Karpas-422 (cell line): ENCODE measurements at regions not wholly inside any gene's neighbourhood (a gene's known extent, or its start where the extent isn't known, plus 50 kb on each side); places are given as distances from the start of the nearest gene placed in this dataset.
A peak's percentile ranks its signal among the peaks of the same experiment; 100 is the strongest.
"Not testable (repeated sequence)": the region's sequence is repeated elsewhere in the genome, so short reads cannot be mapped to it uniquely, and the experiment has no call there.

Experiments
- DNase-seq: peaks from one replicate; pipeline ENCODE4 v3.0.0-alpha.2; 2015
- H2AFZ ChIP-seq: fragments of 200-600 bp; sonication (generic); 2 replicates; pipeline ENCODE4 v1.6.1; 2014; ENCODE audit warnings: antibody characterized with exemption, low read length, mixed read lengths
- H3K27ac ChIP-seq: fragments of 200-600 bp; sonication (generic); 2 replicates; pipeline ENCODE4 v1.5.1; 2014; ENCODE audit warnings: mild to moderate bottlenecking, low read length, moderate library complexity
- H3K27me3 ChIP-seq: fragments of 200-600 bp; sonication (generic); 2 replicates; pipeline ENCODE4 v1.6.1; 2014; ENCODE audit warnings: low read length, mixed read lengths
- H3K36me3 ChIP-seq: fragments of 200-600 bp; sonication (generic); 2 replicates; pipeline ENCODE4 v1.6.1; 2014; ENCODE audit warnings: low read length, mixed read lengths; ENCODE audit not compliant: insufficient read depth
- H3K4me1 ChIP-seq: fragments of 200-600 bp; sonication (generic); 2 replicates; pipeline ENCODE4 v1.6.1; 2014; ENCODE audit warnings: mild to moderate bottlenecking, low read length, mixed read lengths
- H3K4me2 ChIP-seq: fragments of 200-600 bp; sonication (generic); 2 replicates; pipeline ENCODE4 v1.6.1; 2014; ENCODE audit warnings: low read length, low read depth, mild to moderate bottlenecking; ENCODE audit not compliant: poor library complexity, severe bottlenecking
- H3K4me3 ChIP-seq: fragments of 200-600 bp; sonication (generic); 2 replicates; pipeline ENCODE4 v1.5.1; 2014; ENCODE audit warnings: mild to moderate bottlenecking, antibody characterized with exemption, low read length, mixed read lengths
- H3K79me2 ChIP-seq: fragments of 200-600 bp; sonication (generic); 2 replicates; pipeline ENCODE4 v1.6.1; 2014; ENCODE audit warnings: mild to moderate bottlenecking, low read length, mixed read lengths
- H3K9ac ChIP-seq: fragments of 200-600 bp; sonication (generic); 2 replicates; pipeline ENCODE4 v1.6.0; 2014; ENCODE audit warnings: low read length
- H3K9me2 ChIP-seq: fragments of 200-600 bp; sonication (generic), shearing (Covaris generic); replicated peaks from 2 replicates; pipeline ENCODE4 v1.6.0; 2014; ENCODE audit warnings: mild to moderate bottlenecking, low read length, moderate library complexity; ENCODE audit not compliant: insufficient read depth
- H3K9me3 ChIP-seq: fragments of 300-700, 200-600 bp; sonication (generic); 2 replicates; pipeline ENCODE4 v1.6.1; 2014; ENCODE audit warnings: low read length, mixed read lengths
- H4K20me1 ChIP-seq: fragments of 200-600 bp; sonication (generic); 2 replicates; pipeline ENCODE4 v1.6.1; 2014; ENCODE audit warnings: mild to moderate bottlenecking, antibody characterized with exemption, low read length, low read depth; ENCODE audit not compliant: insufficient read depth

DNA sequence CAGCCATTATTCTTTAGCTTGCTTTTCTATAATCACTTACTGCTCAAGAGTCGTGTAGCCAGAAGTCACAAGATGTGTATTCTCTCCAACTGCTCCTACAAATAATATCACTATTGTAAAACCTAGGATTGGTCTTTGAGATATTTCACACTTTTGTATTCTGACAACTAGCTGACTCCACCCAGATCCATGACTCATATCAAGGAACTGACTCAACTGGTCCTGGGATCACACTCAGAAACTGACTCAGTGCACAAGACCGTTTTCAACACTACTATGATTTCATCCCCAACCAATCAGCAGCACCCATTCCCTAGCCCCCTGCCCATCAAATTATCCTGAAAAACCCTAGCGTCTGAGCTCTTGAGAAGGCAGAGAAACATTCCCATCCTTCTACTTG lies 56.5 kb upstream of the ORC5 start:
- no peak overlapping the region for H2AFZ ChIP-seq
- H3K79me2 ChIP-seq, result no peaks in the 10 kb centered on the region
- no peak overlapping the region for H3K4me3 ChIP-seq
- H3K4me2 ChIP-seq, result no peak overlapping the region
- no peaks in the 10 kb centered on the region for H3K36me3 ChIP-seq
- no peak for DNase-seq
- H3K27me3 ChIP-seq, result peaks cover 3% of the 10 kb centered on the region; the same call in 1 of the 2 replicates
- H3K9me2 ChIP-seq, result no peaks in the 10 kb centered on the region
- peaks cover 9% of the 10 kb centered on the region; the same call in 1 of the 2 replicates for H3K9me3 ChIP-seq
- H3K27ac ChIP-seq, result no peak overlapping the region
- H3K4me1 ChIP-seq, result no peaks in the 10 kb centered on the region
- no peak overlapping the region for H3K9ac ChIP-seq
- no peaks in the 10 kb centered on the region for H4K20me1 ChIP-seq

DNA sequence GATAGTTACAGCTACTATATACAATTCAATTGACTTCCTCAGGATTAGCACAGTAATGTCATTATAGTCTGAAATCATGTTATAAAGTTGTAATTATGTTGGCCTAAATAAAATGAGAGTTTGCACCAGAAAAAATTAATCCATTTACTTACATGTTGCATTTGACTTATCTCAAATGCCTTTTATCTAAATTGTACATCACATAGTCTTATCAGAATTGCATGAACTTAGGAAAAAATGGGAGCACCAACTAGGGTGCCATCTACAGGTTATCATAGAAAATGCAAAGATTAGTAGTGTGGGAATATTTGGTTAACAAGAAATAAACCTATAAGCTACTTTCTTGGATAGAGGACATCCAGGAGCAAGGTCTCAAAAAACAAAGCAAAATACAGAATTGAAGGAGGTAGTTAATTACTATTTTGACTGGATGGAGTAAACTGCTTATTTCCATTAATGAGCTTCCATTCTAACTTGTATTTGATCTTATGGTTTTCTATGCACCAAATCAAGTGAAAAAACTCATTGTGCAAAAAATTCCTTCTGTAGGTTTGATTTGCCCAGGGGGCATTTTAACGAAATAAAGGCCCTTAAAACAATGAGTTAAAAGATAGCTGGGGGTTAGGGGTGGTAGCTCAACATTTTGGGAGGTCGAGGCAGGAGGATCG lies 60.0 kb upstream of the ORC5 start:
- Histone ChIP-seq H3K36me3 (no peaks in the 10 kb centered on the region), H3K79me2 (no peaks in the 10 kb centered on the region), H3K4me2 (no peak overlapping the region)

DNA sequence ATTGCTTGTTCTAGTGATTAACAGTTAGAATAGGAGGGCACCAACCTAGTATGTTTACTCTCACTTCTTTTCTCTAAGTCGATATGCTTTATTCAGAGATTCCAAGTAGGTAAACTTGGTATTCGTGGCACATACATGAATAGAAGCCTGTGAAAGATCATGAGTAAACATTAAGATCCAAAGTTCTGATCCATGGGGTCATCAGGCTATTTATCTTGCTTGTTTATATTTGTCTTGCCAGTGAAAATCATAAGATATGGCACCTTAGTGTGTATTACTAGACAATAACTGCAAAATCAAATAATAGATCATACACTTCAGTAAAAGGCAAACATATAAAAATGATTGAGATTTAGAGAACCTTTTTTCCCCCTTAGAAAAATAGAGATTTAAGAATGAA lies 56.5 kb upstream of the LHFPL3 start:
- no peak for DNase-seq
- no peaks in the 10 kb centered on the region for H3K9me2 ChIP-seq
- no peak overlapping the region for H3K4me3 ChIP-seq
- no peak overlapping the region for H3K27ac ChIP-seq
- no peak overlapping the region for H3K9ac ChIP-seq
- H2AFZ ChIP-seq, result no peak overlapping the region
- H3K4me2 ChIP-seq, result no peak overlapping the region
- no peaks in the 10 kb centered on the region for H3K4me1 ChIP-seq
- H4K20me1 ChIP-seq, result no peaks in the 10 kb centered on the region
- no peaks in the 10 kb centered on the region for H3K27me3 ChIP-seq
- no peaks in the 10 kb centered on the region for H3K79me2 ChIP-seq
- H3K9me3 ChIP-seq, result no peaks in the 10 kb centered on the region
- H3K36me3 ChIP-seq, result no peaks in the 10 kb centered on the region

More for the DNA sequence above, 60.0 kb upstream of the ORC5 start:
- H3K4me3 ChIP-seq, result no peak overlapping the region
- no peaks in the 10 kb centered on the region for H4K20me1 ChIP-seq
- H3K9me2 ChIP-seq, result no peaks in the 10 kb centered on the region
- peaks cover 9% of the 10 kb centered on the region; the same call in 1 of the 2 replicates for H3K9me3 ChIP-seq
- H3K4me1 ChIP-seq, result no peaks in the 10 kb centered on the region
- DNase-seq, result peak; percentile 47
- no peak overlapping the region for H3K27ac ChIP-seq
- H2AFZ ChIP-seq, result no peak overlapping the region
- no peak overlapping the region for H3K9ac ChIP-seq
- peaks cover 3% of the 10 kb centered on the region; the same call in 1 of the 2 replicates for H3K27me3 ChIP-seq

DNA sequence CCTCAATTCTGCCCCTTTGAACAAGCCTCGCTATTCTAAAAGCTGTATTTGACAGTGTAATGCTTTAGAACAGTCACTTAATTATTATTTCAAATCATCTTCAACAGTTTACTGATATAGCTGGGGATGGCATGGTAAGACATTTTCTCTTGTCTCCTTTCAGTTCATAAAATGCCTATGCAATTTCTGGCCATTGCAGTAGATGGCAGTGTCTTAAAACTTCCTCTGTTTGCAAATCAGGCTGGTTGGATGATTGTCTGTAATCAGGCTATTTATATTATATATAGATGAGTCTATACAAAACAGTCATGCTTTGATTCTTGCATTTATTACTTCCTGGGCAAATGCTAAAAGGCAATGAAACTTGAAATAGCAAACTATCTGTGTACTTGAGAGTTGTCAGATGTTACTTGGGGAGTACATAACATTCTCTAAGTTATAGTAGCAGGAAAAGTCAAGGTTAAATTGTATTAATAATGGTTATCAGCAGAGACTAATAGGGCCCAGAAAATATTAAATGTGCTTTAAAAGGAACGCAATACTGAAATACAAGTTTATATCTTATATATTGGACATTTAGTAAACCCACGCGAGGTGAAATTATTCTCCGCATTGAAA lies 55.5 kb upstream of the LHFPL3 start:
- Histone ChIP-seq H3K4me2 (no peak overlapping the region), H3K27ac (no peak overlapping the region), H3K79me2 (no peaks in the 10 kb centered on the region), H3K4me3 (no peak overlapping the region), H3K9me3 (no peaks in the 10 kb centered on the region), H3K27me3 (no peaks in the 10 kb centered on the region), H4K20me1 (no peaks in the 10 kb centered on the region), H3K36me3 (no peaks in the 10 kb centered on the region), H3K9ac (no peak overlapping the region), H2AFZ (no peak overlapping the region), H3K4me1 (no peaks in the 10 kb centered on the region), H3K9me2 (no peaks in the 10 kb centered on the region)
- DNase-seq, result peak; percentile 71

DNA sequence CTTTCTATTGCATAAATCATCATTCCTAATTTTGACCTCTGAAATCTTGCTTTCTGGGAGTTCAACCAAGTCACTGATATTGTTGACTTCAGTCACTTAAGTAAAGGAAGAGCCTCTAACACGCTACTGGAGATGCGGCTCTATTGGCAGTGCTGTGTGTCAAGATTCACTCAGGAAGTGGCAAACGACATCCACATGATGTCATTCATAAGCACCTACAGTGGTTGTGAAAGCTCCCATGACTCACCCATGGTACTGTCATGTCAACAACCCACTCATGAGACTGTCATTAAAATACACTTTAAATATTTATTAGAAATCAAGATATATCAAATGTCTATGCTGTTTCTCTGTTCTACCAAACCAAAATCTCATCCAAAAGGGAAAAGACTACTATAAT lies 52.5 kb upstream of the LHFPL3 start:
- Histone ChIP-seq H3K79me2 (no peaks in the 10 kb centered on the region), H3K4me2 (no peak overlapping the region), H3K27ac (no peak overlapping the region), H4K20me1 (no peaks in the 10 kb centered on the region), H3K36me3 (no peaks in the 10 kb centered on the region), H3K9me2 (no peaks in the 10 kb centered on the region), H3K4me1 (no peaks in the 10 kb centered on the region), H3K4me3 (no peak overlapping the region), H3K9me3 (no peaks in the 10 kb centered on the region), H3K27me3 (no peaks in the 10 kb centered on the region), H3K9ac (no peak overlapping the region), H2AFZ (no peak overlapping the region)
- no peak for DNase-seq

DNA sequence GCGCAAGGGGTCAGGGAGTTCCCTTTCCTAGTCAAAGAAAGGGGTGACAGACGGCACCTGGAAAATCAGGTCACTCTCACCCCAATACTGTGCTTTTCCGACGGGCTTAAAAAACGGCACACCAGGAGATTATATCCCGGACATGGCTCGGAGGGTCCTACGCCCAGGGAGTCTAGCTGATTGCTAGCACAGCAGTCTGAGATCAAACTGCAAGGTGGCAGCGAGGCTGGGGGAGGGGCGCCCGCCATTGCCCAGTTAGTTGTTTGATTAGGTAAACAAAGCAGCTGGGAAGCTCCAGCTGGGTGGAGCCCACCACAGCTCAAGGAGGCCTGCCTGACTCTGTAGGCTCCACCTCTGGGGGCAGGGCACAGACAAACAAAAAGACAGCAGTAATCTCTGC lies 51.7 kb upstream of the LHFPL3 start:
- H3K9me3 ChIP-seq, DNase-seq, H3K9ac ChIP-seq, H3K4me1 ChIP-seq, H3K4me2 ChIP-seq, H3K9me2 ChIP-seq, H3K36me3 ChIP-seq, H3K27me3 ChIP-seq, H4K20me1 ChIP-seq, H3K27ac ChIP-seq, H2AFZ ChIP-seq, H3K4me3 ChIP-seq, H3K79me2 ChIP-seq: not testable (repeated sequence)
